Left renal cortex interstitium (tissue), 4 donors: ENCODE measurements at regions not wholly inside any gene's neighbourhood (a gene's known extent, or its start where the extent isn't known, plus 50 kb on each side); places are given as distances from the start of the nearest gene placed in this dataset.
A peak's percentile ranks its signal among the peaks of the same experiment; 100 is the strongest.

Experiments
- DNase-seq, 4 donors: peaks; one replicate each; pipeline ENCODE4 v3.0.0-alpha.2; 2013; ENCODE audit warnings: low read depth in 4 of 4, low spot score in 2 of 4, missing footprints in 1 of 4

- DNase-seq, result no peak
Observed at GRCh38 chr2:133666621-133667020, 98.4 kb upstream of the NCKAP5 start.

GRCh38 chr2:133667085-133667484, 98.8 kb upstream of the NCKAP5 start:
- no peak for DNase-seq

GRCh38 chr2:133667968-133668367, 99.7 kb upstream of the NCKAP5 start:
- DNase-seq, result no peak

DNA sequence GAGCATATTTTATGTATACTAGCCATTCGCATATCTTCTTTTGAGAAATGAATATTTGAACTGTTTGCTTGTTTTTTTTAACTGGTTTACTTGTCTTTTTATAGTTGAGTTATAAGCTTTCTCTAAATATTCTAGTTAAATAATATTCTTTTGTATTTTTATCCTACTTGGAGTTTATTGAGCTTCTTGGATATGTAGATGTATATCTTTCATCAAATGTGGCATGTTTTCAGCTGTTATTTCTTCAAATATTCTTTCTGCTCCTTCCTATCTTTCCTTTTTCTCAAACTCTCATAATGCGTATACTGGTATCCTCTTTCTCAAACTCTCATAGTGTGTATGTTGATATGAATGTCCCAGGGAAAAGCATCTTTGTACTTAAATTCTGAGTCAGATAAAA, 100.3 kb upstream of the NCKAP5 start:
- no peak for DNase-seq

GRCh38 chr2:133673305-133673905, 105.1 kb upstream of the NCKAP5 start:
- no peak for DNase-seq

DNA sequence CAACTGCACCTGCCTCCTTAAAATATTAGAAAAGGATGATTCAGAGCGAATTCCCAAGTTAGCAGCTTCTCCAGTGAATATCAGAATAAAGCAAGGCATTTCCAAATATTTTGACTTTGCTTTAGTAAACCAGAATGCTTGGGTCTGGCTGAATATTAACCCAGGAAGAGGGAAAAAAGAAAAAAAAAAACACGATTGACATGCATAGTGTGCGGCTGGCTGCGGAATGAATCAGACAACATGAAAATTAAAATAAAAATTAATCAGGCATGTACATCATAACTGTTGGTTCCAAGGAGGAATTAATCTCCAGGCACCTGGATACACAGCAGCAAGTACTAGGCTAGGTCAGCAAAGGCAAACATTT, 105.8 kb upstream of the NCKAP5 start:
- no peak for DNase-seq

- peak; percentile 60 to 73 (median 68) for DNase-seq
Observed at GRCh38 chr2:133674433-133675331, 106.4 kb upstream of the NCKAP5 start.

- no peak for DNase-seq
Observed at GRCh38 chr2:133676392-133677130, 108.3 kb upstream of the NCKAP5 start.

GRCh38 chr2:133680343-133681049, 112.2 kb upstream of the NCKAP5 start:
- DNase-seq, result no peak

DNA sequence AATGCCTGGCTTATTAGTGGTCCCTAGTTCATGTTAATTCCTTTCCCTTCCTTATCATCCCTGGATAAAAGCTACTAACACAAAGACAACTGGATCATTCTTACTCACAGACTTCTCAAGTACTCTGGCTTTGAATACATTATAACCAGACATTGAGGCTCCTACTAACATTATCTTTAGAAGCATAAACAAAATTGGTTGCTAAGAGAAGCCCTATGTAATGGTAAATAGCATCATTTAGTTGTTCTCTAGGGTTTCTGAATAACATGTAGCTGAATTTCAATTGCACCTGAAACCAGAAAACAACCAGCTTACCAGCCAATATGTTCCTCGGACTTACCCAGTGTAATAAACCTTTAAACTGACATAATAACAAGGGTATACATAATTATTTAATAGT, 114.1 kb upstream of the NCKAP5 start:
- no peak for DNase-seq

DNA sequence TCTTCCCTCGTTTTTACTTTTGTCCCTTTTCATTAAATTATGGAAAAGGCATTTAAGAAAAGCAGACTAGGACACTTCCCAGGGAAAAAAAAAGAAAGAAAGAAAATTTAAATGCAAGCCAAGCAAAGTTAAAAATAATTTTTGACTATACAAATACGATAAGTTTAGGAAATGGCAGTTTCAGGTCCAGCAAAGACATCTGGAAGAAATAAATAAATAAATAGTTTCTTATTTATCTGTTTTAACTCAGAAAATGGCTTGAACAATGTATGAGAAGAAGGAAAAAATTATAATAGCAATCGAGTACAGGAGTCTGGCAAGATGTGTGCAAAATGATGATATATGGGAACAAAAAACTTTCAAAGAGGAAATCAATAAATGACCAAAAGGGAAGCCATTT, 114.6 kb upstream of the NCKAP5 start:
- no peak for DNase-seq

DNA sequence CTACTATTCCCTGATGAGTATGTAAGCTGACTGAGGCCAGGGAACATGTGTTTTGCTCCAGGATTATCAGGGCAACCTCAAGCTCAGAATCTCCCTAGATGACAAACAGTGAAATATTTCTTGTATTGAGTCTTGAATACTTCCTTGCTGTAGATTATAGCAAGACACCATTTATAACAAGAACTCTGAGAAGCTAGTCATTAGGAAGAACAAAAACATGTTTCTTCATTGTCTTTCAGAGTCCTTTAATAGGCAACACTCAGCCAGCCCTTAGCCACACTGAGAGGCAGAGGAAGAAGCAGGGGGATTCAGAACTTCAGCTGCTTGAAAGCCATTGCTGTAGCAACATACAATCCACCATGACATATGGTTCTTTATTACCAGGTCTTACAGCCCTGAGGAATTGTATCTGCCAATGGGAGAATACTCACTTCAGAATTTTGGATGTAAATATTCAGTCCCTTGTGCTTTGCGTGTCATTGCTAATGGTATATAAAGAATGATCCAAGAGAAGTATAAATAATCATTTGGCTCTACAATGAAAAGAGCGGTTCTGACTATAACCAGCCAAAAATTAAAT, 117.5 kb upstream of the NCKAP5 start:
- no peak for DNase-seq

DNA sequence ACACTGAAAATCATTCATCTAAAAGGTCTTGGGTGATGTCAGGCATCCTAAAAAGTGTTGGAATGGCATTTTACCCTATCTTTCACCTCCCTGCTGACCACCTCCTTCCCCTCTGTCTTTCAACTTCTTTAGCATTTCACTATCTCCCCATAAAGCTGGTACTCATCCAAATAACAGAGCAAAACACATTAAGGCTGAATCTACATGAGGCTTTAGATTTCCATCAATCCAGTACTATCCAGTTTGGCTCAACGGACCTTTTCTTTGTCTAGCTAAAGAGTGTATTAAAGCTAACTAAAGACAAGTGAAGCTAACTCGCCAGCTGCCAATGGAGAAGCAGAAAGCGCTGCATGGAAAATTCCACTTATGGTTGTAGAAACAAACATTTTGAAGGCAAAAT, 122.5 kb upstream of the NCKAP5 start:
- DNase-seq, result no peak

- no peak for DNase-seq
Observed at GRCh38 chr2:133691336-133691735, 123.1 kb upstream of the NCKAP5 start.

GRCh38 chr2:133705287-133705686, 137.0 kb upstream of the NCKAP5 start:
- no peak for DNase-seq

GRCh38 chr2:133710613-133711012, 142.3 kb upstream of the NCKAP5 start:
- no peak for DNase-seq

GRCh38 chr2:133711201-133711600, 142.9 kb upstream of the NCKAP5 start:
- peak in 2 of 4 donors; percentile 23 to 24 for DNase-seq

DNA sequence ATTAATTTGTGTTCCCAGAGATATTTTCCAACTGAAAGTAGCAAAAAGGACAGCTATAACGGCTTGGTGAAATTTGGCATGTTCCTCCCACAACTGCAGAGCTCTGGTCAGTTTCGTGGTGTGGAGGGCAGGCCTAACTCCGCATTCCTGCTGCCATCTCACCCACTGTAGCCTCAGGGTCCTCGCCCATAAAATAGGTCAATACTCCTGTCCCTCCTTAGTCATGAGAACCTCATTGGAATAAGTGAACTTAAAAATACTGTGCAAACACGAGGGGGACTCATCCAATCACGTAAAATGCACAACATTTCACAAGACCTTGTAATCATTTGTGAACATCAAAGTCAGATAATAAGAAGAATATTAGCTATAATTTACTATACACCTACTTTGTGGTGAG, 143.5 kb upstream of the NCKAP5 start:
- no peak for DNase-seq

DNA sequence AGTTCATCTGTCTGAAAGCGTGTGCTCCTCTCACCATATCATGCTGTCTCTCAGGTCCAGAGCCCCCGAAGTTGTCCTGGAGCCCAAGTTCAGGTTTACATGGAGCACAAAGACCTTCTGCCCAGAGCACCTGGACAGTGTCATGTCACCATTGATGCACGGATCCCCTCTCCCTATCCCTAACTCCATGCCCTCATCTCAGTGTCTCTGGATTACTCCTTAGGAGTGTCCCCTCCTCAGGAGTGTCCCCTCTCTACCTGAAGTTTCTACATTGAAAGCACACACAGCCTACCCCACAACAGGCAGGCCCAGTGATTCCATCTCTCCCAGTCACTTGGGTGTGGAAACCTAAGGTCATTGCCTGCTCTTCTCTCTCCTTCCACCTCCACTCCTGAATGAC, 144.1 kb upstream of the NCKAP5 start:
- DNase-seq, result no peak

- no peak for DNase-seq
Observed at GRCh38 chr2:133713049-133713580, 144.9 kb upstream of the NCKAP5 start.
